DMS153 (cell line): ENCODE measurements at regions not wholly inside any gene's neighbourhood (a gene's known extent, or its start where the extent isn't known, plus 50 kb on each side); places are given as distances from the start of the nearest gene placed in this dataset.
"Not testable (repeated sequence)": the region's sequence is repeated elsewhere in the genome, so short reads cannot be mapped to it uniquely, and the experiment has no call there.

Experiments
- DNase-seq: peaks from one replicate; lab custom pipeline; 2025; lab: John Stamatoyannopoulos, UW

DNA sequence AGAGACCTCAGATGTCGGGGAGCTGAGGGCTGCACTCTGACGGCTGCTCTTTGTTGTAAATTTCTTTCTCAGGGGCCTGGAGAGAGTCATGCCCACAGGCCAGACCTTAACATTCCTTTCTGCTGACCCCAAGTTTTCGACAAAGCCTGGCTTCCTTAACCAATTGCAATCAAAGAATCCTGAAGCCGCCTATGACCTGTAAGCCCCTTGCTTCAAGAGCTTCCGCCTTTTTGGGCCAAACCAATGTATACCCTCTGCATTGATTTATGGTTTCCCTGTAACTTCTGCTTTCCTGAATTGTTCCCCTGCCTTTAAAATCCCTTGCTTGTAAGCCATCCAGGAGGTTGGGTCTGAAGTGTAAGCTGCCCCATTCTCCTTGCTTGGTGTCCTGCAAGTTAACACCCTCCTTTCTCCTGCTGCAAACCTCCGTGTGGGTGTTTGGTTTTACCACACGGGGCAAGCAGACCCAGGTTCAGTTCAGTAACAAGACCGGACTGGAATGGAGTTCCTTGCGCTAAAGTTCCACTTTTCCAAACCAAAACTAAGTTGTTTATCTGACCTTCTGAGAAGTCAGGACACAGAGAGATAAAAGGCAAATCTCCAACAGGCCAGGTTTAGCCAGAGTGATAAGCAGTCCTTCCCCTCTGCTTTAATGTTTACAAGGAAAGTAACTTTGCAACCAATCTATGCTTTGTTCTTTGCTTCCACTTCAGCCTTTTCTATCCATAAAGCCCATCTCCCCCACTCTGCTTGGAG, 141.6 kb downstream of the KCNJ12 start:
- no peak for DNase-seq

DNA sequence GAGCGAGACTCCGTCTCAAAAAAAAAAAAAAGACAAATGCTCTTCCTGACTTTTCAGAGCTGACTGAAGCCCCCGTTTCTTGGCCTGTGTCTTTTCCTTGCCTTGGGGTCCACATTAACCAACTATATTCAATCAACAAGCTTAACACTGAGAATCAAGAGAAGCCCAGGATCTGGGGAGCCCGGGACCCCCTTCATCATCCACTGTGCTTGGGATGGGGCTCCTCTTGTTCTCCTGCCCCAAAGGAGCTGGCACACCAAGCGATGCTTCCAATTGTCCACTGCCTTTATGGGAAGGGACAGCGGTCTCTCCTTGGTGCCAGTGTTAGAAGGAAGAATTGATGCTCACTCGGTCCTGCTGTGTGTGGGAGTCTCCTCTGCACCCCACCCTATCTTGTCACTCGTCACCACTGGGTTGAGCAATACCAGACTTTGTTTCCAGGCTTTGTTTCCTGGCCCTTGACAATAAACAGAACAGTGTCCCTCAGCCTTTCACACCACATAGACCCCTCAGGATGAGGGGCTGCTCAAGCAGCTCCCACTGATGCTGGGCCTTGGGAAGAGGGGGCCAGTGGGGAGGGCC, 146.7 kb downstream of the KCNJ12 start:
- DNase-seq: no peak

DNA sequence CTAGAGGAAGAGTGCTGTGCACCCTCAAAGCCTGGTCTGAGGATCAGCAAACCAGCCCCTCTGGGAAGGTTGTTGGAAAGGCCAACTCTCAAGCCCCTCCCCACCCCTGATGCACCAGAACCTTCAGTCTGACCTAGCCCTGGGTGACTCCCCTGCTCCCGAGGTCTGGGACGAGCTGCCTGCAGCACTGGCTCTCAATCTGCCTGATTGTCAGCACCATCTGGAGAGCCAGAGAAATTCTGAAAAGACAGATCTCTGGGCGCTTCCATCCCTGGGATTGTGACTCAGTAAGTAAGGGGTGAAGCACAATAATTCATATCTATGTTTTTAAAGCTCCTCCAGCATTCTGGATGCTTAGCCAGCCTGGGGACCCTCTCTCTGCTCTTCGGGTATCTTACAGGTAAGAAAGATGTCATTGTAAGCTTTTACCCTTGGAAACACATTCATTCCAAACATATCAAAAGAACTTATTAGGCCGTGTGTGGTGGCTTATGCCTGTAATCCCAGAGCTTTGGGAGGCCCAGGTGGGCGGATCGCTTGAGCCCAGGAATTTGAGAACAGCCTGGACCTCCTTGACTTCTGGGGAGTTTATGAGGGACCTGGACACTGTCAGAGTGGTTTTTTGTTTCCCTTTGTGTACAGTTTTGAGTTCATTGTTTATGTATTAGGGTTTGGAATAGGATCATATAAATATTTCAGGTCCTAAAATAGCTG, 147.5 kb downstream of the KCNJ12 start:
- no peak for DNase-seq

- DNase-seq: no peak
Observed at GRCh38 chr17:21524211-21524591, 148.0 kb downstream of the KCNJ12 start.

- no peak for DNase-seq
Observed at GRCh38 chr17:21525464-21526130, 149.4 kb downstream of the KCNJ12 start.

DNA sequence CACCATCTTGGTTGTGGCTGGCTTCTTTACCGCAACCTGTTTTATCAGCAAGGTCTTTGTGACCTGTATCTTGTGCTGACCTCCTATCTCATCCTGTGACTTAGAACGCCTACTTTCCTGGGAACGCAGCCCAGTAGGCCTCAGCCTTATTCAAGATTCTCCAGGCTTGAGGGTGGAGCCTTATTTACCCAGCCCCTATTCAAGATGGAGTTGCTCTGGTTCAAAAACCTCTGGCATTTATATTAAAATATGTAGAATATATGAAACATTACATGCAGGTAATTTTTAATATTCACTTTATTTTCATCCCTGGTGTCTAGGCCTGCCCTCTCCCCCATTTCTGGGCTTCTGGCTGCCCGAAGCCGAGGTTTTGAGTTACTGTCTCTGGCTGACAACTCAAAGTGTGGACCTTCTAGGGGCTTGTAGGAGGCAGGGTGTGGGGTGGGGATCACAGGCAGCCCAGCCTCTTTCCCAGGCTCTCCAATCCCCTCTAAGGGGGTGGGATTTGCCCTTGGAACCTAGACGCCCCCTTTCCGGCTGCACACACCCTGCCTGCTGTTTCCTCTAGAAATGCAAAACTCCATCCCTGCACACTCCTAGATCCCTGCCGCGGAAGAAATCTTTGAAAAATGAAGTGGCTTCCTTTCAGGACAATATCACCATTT, 152.0 kb downstream of the KCNJ12 start:
- no peak for DNase-seq

GRCh38 chr17:21530311-21530710, 154.2 kb downstream of the KCNJ12 start:
- DNase-seq: no peak

DNA sequence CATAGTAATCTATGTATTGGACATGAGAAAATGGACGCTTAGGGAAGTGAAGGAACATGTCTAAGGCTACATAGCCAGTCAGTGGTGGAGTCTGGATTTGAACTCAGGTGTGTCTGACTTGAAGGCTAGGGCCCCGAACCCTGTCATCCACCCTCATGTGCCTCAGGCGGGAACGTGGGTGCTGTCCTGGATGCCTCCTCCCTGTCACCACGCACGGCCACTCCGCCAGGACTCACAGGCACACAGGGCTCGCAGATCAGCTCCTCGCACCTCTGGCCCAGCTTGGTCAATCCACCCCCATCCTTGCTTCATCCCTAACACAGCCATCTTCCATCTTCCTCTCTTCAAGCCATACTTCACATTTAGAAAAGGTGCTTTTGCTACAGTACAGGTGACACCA, 154.7 kb downstream of the KCNJ12 start:
- no peak for DNase-seq

- DNase-seq: no peak
Observed at GRCh38 chr17:21532763-21533385, 156.7 kb downstream of the KCNJ12 start.

DNA sequence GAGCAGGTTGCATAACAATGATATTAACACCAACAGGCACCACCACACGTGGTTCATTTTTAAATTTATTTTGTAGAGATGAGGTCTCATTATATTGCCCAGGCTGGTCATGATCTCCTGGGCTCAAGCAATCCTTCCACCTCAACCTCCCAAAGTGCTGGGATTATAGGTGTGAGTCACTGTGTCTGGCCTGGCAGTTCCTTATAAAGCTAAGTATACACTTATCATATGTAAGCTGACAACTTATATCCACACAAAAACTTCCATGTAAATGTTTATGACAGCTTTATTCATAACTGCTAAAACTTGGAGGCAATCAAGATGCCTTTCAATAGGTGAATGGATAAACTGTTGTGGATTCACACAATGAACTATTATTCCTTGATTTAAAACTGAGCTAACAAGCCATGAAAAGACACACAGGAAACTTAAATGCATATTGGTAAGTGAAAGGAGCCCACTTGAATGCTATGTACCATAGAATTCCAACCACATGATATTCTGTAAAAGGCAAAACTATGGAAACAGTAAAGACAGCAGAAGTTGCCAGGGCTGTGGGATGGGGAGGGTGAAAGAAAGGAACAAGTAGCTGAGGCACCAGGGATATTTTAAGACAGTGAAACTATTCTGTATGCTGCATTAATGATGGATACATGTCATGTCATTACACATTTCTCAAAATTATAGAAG, 156.5 kb upstream of the KCNJ18 start:
- no peak for DNase-seq

- DNase-seq: no peak
Observed at GRCh38 chr17:21537302-21537701, 155.0 kb upstream of the KCNJ18 start.

- no peak for DNase-seq
Observed at GRCh38 chr17:21538615-21539014, 153.7 kb upstream of the KCNJ18 start.

DNA sequence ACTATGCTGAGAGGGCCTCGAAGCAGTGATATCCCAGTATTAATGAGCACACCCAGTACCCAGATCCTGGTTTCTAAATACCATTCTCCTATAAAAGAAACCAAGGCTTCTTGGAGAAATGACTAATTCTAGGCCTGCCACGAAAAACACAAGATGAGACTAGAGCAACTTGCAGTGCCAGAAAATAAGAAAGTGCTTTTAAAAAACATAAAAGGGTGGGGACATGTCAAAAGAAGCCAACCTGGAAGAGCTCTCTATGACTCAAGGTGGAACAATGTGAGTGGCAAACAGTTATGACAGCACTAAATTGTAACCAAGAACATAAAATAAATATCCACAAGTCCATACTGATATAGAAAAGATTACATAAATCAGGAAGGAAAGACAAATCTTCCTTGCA, 153.2 kb upstream of the KCNJ18 start:
- no peak for DNase-seq

- DNase-seq: no peak
Observed at GRCh38 chr17:21540502-21540901, 151.8 kb upstream of the KCNJ18 start.

- DNase-seq: no peak
Observed at GRCh38 chr17:21542070-21542469, 150.3 kb upstream of the KCNJ18 start.

DNA sequence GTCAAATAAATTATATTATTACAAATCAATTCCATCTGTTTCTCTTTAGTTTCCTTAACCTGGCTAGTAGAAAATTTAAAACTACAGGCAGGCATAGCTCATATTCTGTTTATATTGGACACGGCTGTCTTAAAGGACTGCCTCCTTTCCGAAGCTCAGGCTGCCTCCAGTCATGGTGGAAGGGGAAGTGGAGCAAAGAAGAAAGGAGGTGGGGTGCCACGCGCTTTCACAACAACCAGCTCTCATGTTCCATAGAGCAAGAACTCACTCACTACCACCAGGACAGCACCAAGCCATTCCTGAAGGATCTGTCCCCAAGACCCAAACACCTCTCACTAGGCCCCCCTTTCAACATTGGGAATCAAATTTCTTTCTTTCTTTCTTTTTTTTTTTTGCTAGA, 149.3 kb upstream of the KCNJ18 start:
- no peak for DNase-seq

DNA sequence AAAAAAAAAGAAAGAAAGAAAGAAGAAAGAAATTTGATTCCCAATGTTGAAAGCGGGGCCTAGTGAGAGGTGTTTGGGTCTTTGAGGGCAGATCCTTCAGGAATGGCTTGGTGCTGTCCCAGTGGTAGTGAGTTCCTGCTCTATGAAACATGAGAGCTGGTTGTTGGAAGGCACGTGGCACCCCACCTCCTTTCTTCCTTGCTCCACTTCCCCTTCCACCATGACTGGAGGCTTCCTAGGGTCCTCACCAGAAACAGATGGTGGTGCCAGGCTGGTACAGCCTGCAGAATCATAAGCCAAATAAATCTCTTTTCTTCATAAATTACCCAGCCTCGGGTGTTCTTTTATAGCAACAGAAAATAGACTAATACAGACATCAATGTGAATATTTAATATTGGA, 147.3 kb upstream of the KCNJ18 start:
- no peak for DNase-seq

- DNase-seq: no peak
Observed at GRCh38 chr17:21548236-21548635, 144.1 kb upstream of the KCNJ18 start.

DNA sequence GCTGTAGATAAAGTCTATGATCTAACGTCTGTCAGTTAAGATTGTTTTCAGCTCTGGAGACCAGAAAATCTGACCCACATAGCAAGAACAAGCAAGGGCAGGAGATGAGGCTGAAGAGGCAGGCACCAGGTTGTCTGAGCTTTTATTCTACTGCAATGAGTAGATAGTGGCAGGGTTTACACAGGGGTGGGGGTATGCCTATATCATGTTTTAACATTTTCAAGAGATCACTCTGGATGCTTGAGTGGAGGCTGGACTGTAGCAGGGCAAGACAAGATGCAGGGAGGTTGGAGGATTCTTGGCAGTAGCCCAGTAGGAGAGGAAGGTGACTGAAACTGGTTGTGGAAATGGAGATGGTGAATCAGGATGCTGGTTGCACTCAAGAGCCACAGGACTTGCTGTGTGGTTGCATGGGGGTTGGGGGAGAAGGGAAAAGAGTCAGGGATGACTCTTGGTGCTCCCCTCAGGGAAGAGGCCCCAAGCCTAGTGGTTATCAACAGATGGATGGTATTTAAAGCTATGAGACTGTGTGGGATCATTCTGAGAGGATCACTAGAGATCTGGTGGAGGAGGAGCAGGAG, 143.1 kb upstream of the KCNJ18 start:
- no peak for DNase-seq

GRCh38 chr17:21550031-21550430, 142.3 kb upstream of the KCNJ18 start:
- not testable (repeated sequence) for DNase-seq
